ENCODE measurements at regions not wholly inside any gene's neighbourhood (a gene's known extent, or its start where the extent isn't known, plus 50 kb on each side); places are given as distances from the start of the nearest gene placed in this dataset.

DNA sequence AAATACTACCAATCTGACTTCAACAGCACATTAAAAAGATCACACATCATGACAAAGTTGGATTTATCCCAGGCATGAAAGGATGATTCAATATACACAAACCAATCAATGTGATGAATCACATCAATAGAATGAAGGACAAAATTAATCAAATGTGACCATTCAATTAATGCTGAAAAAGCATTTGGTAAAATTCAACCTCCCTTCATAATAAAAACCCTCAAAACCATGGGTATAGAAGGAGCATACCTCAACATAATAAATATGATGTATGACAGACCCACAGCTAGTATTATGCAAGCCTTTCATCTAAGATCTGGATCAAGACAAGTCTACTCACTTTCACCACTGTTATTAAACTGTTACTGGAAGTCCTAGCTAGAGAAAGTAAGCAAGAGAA is 921.7 kb upstream of the RAG2 start:
- H3K4me2 ChIP-seq (ENCODE audit: unreplicated experiment): no peak overlapping the region
- in situ Hi-C loops (cut with MboI): no loop called here
- TF ChIP-seq EZH2phosphoT487 (IDR thresholded peaks at IDR 0.05; ENCODE audit: insufficient read depth, low read depth): no peak

DNA sequence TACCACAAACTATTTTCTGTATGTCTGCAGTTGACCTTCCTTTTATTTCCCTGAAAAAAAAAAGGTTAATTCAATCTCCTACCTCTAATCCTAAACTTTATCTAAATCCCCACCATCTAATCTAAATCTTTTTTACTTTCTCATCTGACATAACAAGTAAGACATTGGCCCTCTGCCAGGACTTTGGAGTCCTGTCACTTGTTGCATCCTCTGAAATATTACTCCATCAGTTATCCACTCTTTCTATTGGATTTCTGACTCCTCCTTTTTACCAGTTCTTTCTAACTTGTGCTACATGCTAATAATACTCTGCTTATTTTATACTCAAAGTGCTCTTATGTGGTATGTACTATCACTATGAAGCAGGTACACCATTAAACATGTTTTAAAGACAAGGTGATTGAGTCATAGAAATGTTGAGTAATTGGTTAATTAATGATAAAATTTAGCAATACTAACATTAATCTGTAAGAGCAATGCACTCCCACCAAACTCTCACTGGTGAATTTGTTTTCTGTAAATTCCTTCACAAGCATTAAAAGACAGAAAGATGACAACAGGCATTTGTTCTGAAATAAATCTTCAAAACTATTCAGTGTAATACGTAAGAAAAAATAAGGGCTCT is 914.2 kb upstream of the RAG2 start:
- no peaks in the 10 kb centered on the region for H3K27me3 ChIP-seq (replicated peaks; ENCODE audit: insufficient read depth)
- no peak overlapping the region for H3K4me2 ChIP-seq (ENCODE audit: unreplicated experiment)
- no peaks in the 10 kb centered on the region for H3K9me3 ChIP-seq (ENCODE audit: low read depth)
- H3K4me3 ChIP-seq: no peak overlapping the region
- no peak overlapping the region for H2AFZ ChIP-seq
- TF ChIP-seq EZH2phosphoT487 (IDR thresholded peaks at IDR 0.05; ENCODE audit: insufficient read depth, low read depth) (no peak), EZH2 (IDR thresholded peaks at IDR 0.05; ENCODE audit: insufficient read depth, poor library complexity, severe bottlenecking) (no peak)
- no peaks in the 10 kb centered on the region for H4K20me1 ChIP-seq (ENCODE audit: insufficient read depth)
- H3K79me2 ChIP-seq (ENCODE audit: insufficient read depth): no peaks in the 10 kb centered on the region
- in situ Hi-C loops (cut with MboI): no loop called here
- no peaks in the 10 kb centered on the region for H3K9me2 ChIP-seq (ENCODE audit: insufficient read depth)
- no peaks in the 10 kb centered on the region for H3F3A ChIP-seq (ENCODE audit: insufficient read depth)
- WGBS, 2 experiments (ENCODE audit: low coverage in 1 of 2, low lambda C conversion rate in 2 of 2, missing lambda C conversion rate in 2 of 2): 14 to 27% methylated on average over 1 of the region's 1 CpG
- H3K9ac ChIP-seq: no peak overlapping the region
- no peaks in the 10 kb centered on the region for H3K4me1 ChIP-seq (ENCODE audit: insufficient read depth)
- no peak overlapping the region for H3K27ac ChIP-seq
- DNase-seq: peak; percentile 3
- H3K36me3 ChIP-seq (ENCODE audit: low read depth): no peaks in the 10 kb centered on the region

More for the DNA sequence above, 921.7 kb upstream of the RAG2 start:
- Histone ChIP-seq H3K79me2 (ENCODE audit: insufficient read depth) (no peaks in the 10 kb centered on the region), H3K4me1 (ENCODE audit: insufficient read depth) (no peaks in the 10 kb centered on the region), H3K9me3 (ENCODE audit: low read depth) (no peaks in the 10 kb centered on the region), H3K4me3 (no peak overlapping the region), H3K36me3 (ENCODE audit: low read depth) (no peaks in the 10 kb centered on the region), H2AFZ (no peak overlapping the region), H3K27me3 (replicated peaks; ENCODE audit: insufficient read depth) (no peaks in the 10 kb centered on the region), H3K9me2 (ENCODE audit: insufficient read depth) (no peaks in the 10 kb centered on the region), H4K20me1 (ENCODE audit: insufficient read depth) (no peaks in the 10 kb centered on the region), H3F3A (ENCODE audit: insufficient read depth) (no peaks in the 10 kb centered on the region), H3K9ac (no peak overlapping the region), H3K27ac (no peak overlapping the region)
- no peak for DNase-seq

DNA sequence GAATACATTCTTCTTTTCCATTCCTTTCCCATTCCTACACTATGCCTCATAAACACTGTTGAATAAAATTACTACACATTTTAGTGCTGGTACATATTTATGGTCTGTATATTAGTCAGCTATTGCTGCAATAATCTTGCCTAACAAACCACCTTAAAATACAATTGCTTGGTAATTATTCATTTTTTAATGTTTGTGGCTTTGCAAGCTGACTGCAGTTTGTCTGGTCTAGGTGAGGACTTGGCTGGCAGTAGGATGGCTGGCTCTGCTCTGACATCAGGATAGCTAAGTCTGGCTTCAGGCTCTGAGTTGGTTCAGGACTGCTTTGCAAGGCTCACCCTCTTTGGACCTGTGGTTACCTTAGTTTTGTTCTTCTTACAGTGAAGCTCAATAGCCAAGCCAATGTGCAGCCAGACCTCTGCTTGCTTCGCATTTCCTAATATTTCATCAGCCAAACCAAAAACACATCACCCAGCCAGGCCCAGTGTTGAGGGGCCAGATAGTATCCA is 913.4 kb upstream of the RAG2 start:
- in situ Hi-C loops (cut with MboI): no loop called here
- peak; percentile 31 for DNase-seq
- H4K20me1 ChIP-seq (ENCODE audit: insufficient read depth): no peaks in the 10 kb centered on the region
- no peaks in the 10 kb centered on the region for H3K9me2 ChIP-seq (ENCODE audit: insufficient read depth)
- no peaks in the 10 kb centered on the region for H3F3A ChIP-seq (ENCODE audit: insufficient read depth)
- H3K9ac ChIP-seq: no peak overlapping the region
- no peak for TF ChIP-seq EZH2 (IDR thresholded peaks at IDR 0.05; ENCODE audit: insufficient read depth, poor library complexity, severe bottlenecking)
- TF ChIP-seq EZH2phosphoT487 (IDR thresholded peaks at IDR 0.05; ENCODE audit: insufficient read depth, low read depth): no peak
- no peak overlapping the region for H3K27ac ChIP-seq
- H3K4me3 ChIP-seq: no peak overlapping the region
- no peaks in the 10 kb centered on the region for H3K27me3 ChIP-seq (replicated peaks; ENCODE audit: insufficient read depth)
- WGBS, 2 experiments (ENCODE audit: low coverage in 1 of 2, low lambda C conversion rate in 2 of 2, missing lambda C conversion rate in 2 of 2): 5 to 14% methylated on average over 1 of the region's 1 CpG
- no peak overlapping the region for H3K4me2 ChIP-seq (ENCODE audit: unreplicated experiment)
- no peaks in the 10 kb centered on the region for H3K79me2 ChIP-seq (ENCODE audit: insufficient read depth)
- no peaks in the 10 kb centered on the region for H3K36me3 ChIP-seq (ENCODE audit: low read depth)
- no peaks in the 10 kb centered on the region for H3K9me3 ChIP-seq (ENCODE audit: low read depth)
- H3K4me1 ChIP-seq (ENCODE audit: insufficient read depth): no peaks in the 10 kb centered on the region
- H2AFZ ChIP-seq: no peak overlapping the region

DNA sequence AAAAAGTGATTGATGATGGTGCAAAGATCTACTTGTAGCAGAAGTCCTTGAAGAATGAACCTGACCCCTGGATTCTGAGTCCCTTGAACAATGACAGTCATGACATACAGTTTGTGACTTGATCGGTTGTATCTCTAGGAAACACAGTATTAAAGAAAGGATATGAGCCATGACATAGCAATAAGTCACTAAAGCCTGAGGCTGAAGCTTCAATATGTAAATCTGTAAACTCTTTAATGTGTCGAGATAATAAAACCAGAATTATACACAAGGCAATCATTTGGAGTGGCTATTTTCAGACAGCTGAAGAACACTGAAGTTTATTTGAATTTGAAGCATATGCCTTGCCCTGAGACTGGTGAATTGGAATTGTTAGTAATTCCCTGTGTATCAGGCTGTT is 911.5 kb upstream of the RAG2 start:
- H3F3A ChIP-seq (ENCODE audit: insufficient read depth): no peaks in the 10 kb centered on the region
- WGBS, 2 experiments (ENCODE audit: low coverage in 1 of 2, low lambda C conversion rate in 2 of 2, missing lambda C conversion rate in 2 of 2): 20 to 26% methylated on average over 2 of the region's 2 CpGs
- no peak overlapping the region for H2AFZ ChIP-seq
- H3K9me3 ChIP-seq (ENCODE audit: low read depth): no peaks in the 10 kb centered on the region
- H3K27ac ChIP-seq: no peak overlapping the region
- no peaks in the 10 kb centered on the region for H3K4me1 ChIP-seq (ENCODE audit: insufficient read depth)
- DNase-seq: no peak
- H3K9me2 ChIP-seq (ENCODE audit: insufficient read depth): no peaks in the 10 kb centered on the region
- H3K4me2 ChIP-seq (ENCODE audit: unreplicated experiment): no peak overlapping the region
- H3K9ac ChIP-seq: no peak overlapping the region
- in situ Hi-C loops (cut with MboI): no loop called here
- no peak overlapping the region for H3K4me3 ChIP-seq
- H3K79me2 ChIP-seq (ENCODE audit: insufficient read depth): no peaks in the 10 kb centered on the region
- no peaks in the 10 kb centered on the region for H4K20me1 ChIP-seq (ENCODE audit: insufficient read depth)
- H3K27me3 ChIP-seq (replicated peaks; ENCODE audit: insufficient read depth): no peaks in the 10 kb centered on the region
- no peaks in the 10 kb centered on the region for H3K36me3 ChIP-seq (ENCODE audit: low read depth)
- no peak for TF ChIP-seq EZH2 (IDR thresholded peaks at IDR 0.05; ENCODE audit: insufficient read depth, poor library complexity, severe bottlenecking)
- TF ChIP-seq EZH2phosphoT487 (IDR thresholded peaks at IDR 0.05; ENCODE audit: insufficient read depth, low read depth): no peak

DNA sequence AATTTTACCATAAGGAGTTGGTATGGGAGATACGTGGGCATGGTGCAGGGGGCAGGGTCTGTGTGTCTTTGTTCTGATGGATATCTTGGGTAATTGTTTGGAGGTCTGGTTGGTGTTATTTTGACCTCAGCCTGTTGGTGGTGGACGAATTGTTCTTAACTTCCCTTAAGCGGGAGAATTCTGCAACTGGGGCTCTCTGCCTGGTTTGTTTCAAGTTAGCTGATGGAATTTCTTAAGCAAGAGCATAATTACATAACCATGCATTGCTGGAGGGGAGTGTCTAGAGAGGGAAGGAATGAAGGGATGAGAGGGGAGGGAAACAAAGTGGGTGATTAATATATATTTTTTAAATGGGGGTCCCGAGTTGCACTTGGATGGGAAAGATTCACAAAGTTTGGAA is 908.5 kb upstream of the RAG2 start:
- Histone ChIP-seq H3K79me2 (ENCODE audit: insufficient read depth) (no peaks in the 10 kb centered on the region), H3K4me2 (ENCODE audit: unreplicated experiment) (no peak overlapping the region), H3K27me3 (replicated peaks; ENCODE audit: insufficient read depth) (no peaks in the 10 kb centered on the region), H3K4me1 (ENCODE audit: insufficient read depth) (no peaks in the 10 kb centered on the region), H4K20me1 (ENCODE audit: insufficient read depth) (no peaks in the 10 kb centered on the region), H3K4me3 (no peak overlapping the region), H3K27ac (no peak overlapping the region), H3K36me3 (ENCODE audit: low read depth) (no peaks in the 10 kb centered on the region), H3F3A (ENCODE audit: insufficient read depth) (no peaks in the 10 kb centered on the region), H3K9me2 (ENCODE audit: insufficient read depth) (no peaks in the 10 kb centered on the region), H3K9me3 (ENCODE audit: low read depth) (no peaks in the 10 kb centered on the region), H2AFZ (no peak overlapping the region), H3K9ac (no peak overlapping the region)
- TF ChIP-seq EZH2 (IDR thresholded peaks at IDR 0.05; ENCODE audit: insufficient read depth, poor library complexity, severe bottlenecking): no peak
- TF ChIP-seq EZH2phosphoT487 (IDR thresholded peaks at IDR 0.05; ENCODE audit: insufficient read depth, low read depth): no peak
- in situ Hi-C loops (cut with MboI): no loop called here
- 8 to 12% methylated on average over 4 of the region's 4 CpGs for WGBS, 2 experiments (ENCODE audit: low coverage in 1 of 2, low lambda C conversion rate in 2 of 2, missing lambda C conversion rate in 2 of 2)
- no peak for DNase-seq

All from GM23248 (cell line).